SU-DHL-6 (cell line): ENCODE measurements at regions not wholly inside any gene's neighbourhood (a gene's known extent, or its start where the extent isn't known, plus 50 kb on each side); places are given as distances from the start of the nearest gene placed in this dataset.

Experiments
- CTCF ChIP-seq: fragments of 200-600 bp; sonication (generic); IDR thresholded peaks from one replicate; pipeline ENCODE4 v1.5.1; 2017; ENCODE audit warnings: antibody characterized with exemption, mild to moderate bottlenecking, low read length, moderate library complexity; ENCODE audit not compliant: insufficient read depth, poor library complexity, severe bottlenecking
- EZH2phosphoT487 ChIP-seq: fragments of 200-600 bp; sonication (generic), shearing (Covaris generic); conservative IDR thresholded peaks from 2 replicates; pipeline ENCODE4 v1.6.1; 2018; ENCODE audit warnings: mild to moderate bottlenecking, antibody characterized with exemption, low read length, moderate library complexity, mixed read lengths

DNA sequence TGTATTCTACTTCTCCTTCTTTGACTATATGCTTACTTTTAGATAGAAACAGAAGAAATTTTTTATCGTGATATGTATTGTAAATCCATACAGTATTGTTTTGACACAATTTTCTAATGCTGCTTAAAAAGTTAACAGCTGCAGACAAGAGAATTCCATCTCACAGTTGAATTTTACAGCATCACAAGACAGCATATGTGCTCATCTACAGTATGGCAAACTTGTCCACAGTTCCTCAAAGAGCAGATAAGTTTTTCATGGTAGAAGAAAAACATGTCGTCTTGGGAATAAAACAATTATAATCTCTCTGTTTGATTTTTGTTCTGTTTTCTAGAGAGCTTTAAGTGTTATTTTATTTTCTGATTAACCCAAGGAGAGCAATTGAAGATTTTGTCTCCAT lies 438.5 kb upstream of the NUDT12 start:
- no peak for TF ChIP-seq CTCF
- no peak for TF ChIP-seq EZH2phosphoT487
